ENCODE measurements at regions not wholly inside any gene's neighbourhood (a gene's known extent, or its start where the extent isn't known, plus 50 kb on each side); places are given as distances from the start of the nearest gene placed in this dataset.

- no peak overlapping the region for H3K27ac Mint-ChIP-seq (ENCODE audit: unreplicated experiment)
- H3K9me3 Mint-ChIP-seq (ENCODE audit: unreplicated experiment) = peaks cover 3% of the 10 kb centered on the region
- peaks cover 21% of the 10 kb centered on the region for H3K4me1 Mint-ChIP-seq (ENCODE audit: low read depth, unreplicated experiment)
- H2AFZ ChIP-seq (ENCODE audit: low read depth, low read length) = no peak overlapping the region
- no peak overlapping the region for H3K4me2 ChIP-seq (ENCODE audit: low read length)
- no peak overlapping the region for H3K9ac ChIP-seq (ENCODE audit: low read length)
- H3K36me3 Mint-ChIP-seq (ENCODE audit: low read depth, unreplicated experiment) = no peaks in the 10 kb centered on the region
- H3K4me1 ChIP-seq (ENCODE audit: insufficient read depth, low read length) = peaks cover 18% of the 10 kb centered on the region
- H3K36me3 ChIP-seq (ENCODE audit: insufficient read depth, low read length) = no peaks in the 10 kb centered on the region
- DNase-seq (ENCODE audit: low read depth) = peak; percentile 18
- no peak overlapping the region for H3K27ac ChIP-seq (ENCODE audit: low read depth, low read length)
- H3K9me3 ChIP-seq (ENCODE audit: insufficient read depth, low read depth, low read length) = no peaks in the 10 kb centered on the region
- no peaks in the 10 kb centered on the region for H3K27me3 ChIP-seq (ENCODE audit: insufficient read depth, low read length)
- H4K20me1 ChIP-seq (ENCODE audit: insufficient read depth, low read length) = no peaks in the 10 kb centered on the region
- TF ChIP-seq EZH2 (IDR thresholded peaks at IDR 0.05; ENCODE audit: insufficient read depth, low read length) = no peak
- no peaks in the 10 kb centered on the region for H3K27me3 Mint-ChIP-seq (ENCODE audit: low read depth, unreplicated experiment)
- no peak overlapping the region for H3K4me3 Mint-ChIP-seq (ENCODE audit: unreplicated experiment)
- H3K79me2 ChIP-seq (ENCODE audit: insufficient read depth, low read length) = no peaks in the 10 kb centered on the region
- H3K4me3 ChIP-seq (ENCODE audit: insufficient read depth, low read depth, low read length) = no peak overlapping the region
- no peak for FAIRE-seq
These were observed 128.5 kb upstream of the KCNK2 start for GRCh38 chr1:214953901-214954616.

DNA sequence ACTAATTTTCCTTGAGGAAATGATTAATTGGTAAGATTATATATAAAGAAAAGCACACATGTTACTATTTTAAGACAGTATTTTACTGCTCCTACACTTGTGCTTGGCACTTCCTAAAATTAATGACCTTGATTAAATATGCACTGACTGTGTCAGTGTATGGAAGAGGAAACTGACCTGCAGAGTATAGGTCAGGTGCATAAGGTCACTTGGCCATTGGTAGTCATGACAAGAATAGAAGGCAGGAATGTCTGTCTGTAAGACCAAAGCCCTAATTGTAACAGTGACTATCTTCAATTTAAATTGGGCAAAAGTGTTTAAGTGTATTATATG lies 128.0 kb upstream of the KCNK2 start:
- H3K36me3 ChIP-seq (ENCODE audit: insufficient read depth, low read length) = no peaks in the 10 kb centered on the region
- no peak overlapping the region for H3K27ac ChIP-seq (ENCODE audit: low read depth, low read length)
- H3K9ac ChIP-seq (ENCODE audit: low read length) = no peak overlapping the region
- H3K9me3 ChIP-seq (ENCODE audit: insufficient read depth, low read depth, low read length) = no peaks in the 10 kb centered on the region
- Mint-ChIP-seq H3K4me3 (ENCODE audit: unreplicated experiment) (no peak overlapping the region), H3K4me1 (ENCODE audit: low read depth, unreplicated experiment) (peaks cover 21% of the 10 kb centered on the region), H3K9me3 (ENCODE audit: unreplicated experiment) (peaks cover 4% of the 10 kb centered on the region), H3K27ac (ENCODE audit: unreplicated experiment) (no peak overlapping the region), H3K27me3 (ENCODE audit: low read depth, unreplicated experiment) (no peaks in the 10 kb centered on the region), H3K36me3 (ENCODE audit: low read depth, unreplicated experiment) (no peaks in the 10 kb centered on the region)
- TF ChIP-seq CTCF (IDR thresholded peaks at IDR 0.05; ENCODE audit: insufficient read depth, low read depth, low read length) = no peak
- no peak for TF ChIP-seq EZH2 (IDR thresholded peaks at IDR 0.05; ENCODE audit: insufficient read depth, low read length)
- H3K4me2 ChIP-seq (ENCODE audit: low read length) = no peak overlapping the region
- DNase-seq (ENCODE audit: low read depth) (no peak), FAIRE-seq (no peak)
- H3K4me3 ChIP-seq (ENCODE audit: insufficient read depth, low read depth, low read length) = no peak overlapping the region
- H4K20me1 ChIP-seq (ENCODE audit: insufficient read depth, low read length) = no peaks in the 10 kb centered on the region
- no peaks in the 10 kb centered on the region for H3K79me2 ChIP-seq (ENCODE audit: insufficient read depth, low read length)
- no peaks in the 10 kb centered on the region for H3K27me3 ChIP-seq (ENCODE audit: insufficient read depth, low read length)
- peaks cover 18% of the 10 kb centered on the region for H3K4me1 ChIP-seq (ENCODE audit: insufficient read depth, low read length)
- no peak overlapping the region for H2AFZ ChIP-seq (ENCODE audit: low read depth, low read length)

DNA sequence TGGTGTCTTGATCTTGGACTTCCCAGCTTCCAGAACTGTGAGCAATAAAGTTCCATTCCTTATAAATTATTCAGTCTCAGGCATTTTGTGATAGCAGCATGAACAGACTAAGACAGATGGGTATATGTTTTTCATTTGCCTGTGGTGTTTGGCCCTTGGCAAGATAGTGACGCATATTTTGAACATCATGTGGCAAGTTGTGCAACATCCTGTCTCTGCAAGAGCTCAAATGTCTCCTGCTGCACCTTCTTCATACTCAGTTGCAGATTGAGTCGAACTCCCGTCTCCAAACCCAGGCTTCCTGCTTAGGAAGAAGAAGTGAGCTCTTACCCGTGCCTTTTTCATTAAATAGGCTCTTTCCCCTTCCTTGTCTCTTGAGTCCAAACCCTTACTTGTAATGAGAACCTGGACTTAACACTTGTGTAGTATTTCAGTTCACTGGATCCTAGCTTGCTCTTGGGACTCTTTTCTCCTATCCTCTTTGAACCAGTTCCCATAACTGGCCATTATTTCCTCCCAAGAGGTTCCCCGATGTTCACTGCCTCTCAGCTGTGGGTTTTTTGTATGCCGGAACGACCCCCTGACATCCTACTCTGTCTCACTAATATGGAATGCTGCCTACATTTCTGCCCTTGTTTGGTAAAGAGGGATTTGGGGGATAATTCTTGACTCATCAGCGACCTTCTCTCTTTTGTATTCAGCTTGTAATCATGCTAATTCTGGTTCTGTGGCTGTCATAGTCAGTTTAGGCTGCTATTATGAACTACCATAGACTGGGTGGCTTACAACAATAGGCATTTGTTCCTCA lies 125.0 kb upstream of the KCNK2 start:
- peak overlapping the region; percentile 99 for H3K27ac Mint-ChIP-seq (ENCODE audit: unreplicated experiment)
- Histone ChIP-seq H3K4me1 (ENCODE audit: insufficient read depth, low read length) (peaks cover 18% of the 10 kb centered on the region), H3K4me2 (ENCODE audit: low read length) (peak overlapping the region; percentile 78), H3K27ac (ENCODE audit: low read depth, low read length) (peak overlapping the region; percentile 95), H3K27me3 (ENCODE audit: insufficient read depth, low read length) (no peaks in the 10 kb centered on the region), H3K9ac (ENCODE audit: low read length) (peak overlapping the region; percentile 72), H3K79me2 (ENCODE audit: insufficient read depth, low read length) (no peaks in the 10 kb centered on the region), H2AFZ (ENCODE audit: low read depth, low read length) (peak overlapping the region; percentile 18), H3K4me3 (ENCODE audit: insufficient read depth, low read depth, low read length) (peak overlapping the region; percentile 8), H3K9me3 (ENCODE audit: insufficient read depth, low read depth, low read length) (peaks cover 3% of the 10 kb centered on the region), H3K36me3 (ENCODE audit: insufficient read depth, low read length) (no peaks in the 10 kb centered on the region), H4K20me1 (ENCODE audit: insufficient read depth, low read length) (no peaks in the 10 kb centered on the region)
- TF ChIP-seq CTCF (IDR thresholded peaks at IDR 0.05; ENCODE audit: insufficient read depth, low read depth, low read length) = no peak
- no peak for TF ChIP-seq EZH2 (IDR thresholded peaks at IDR 0.05; ENCODE audit: insufficient read depth, low read length)
- no peaks in the 10 kb centered on the region for H3K27me3 Mint-ChIP-seq (ENCODE audit: low read depth, unreplicated experiment)
- DNase-seq (ENCODE audit: low read depth) = peak; percentile 100
- peak; percentile 100 for FAIRE-seq
- peaks cover 9% of the 10 kb centered on the region for H3K9me3 Mint-ChIP-seq (ENCODE audit: unreplicated experiment)
- peaks cover 21% of the 10 kb centered on the region for H3K4me1 Mint-ChIP-seq (ENCODE audit: low read depth, unreplicated experiment)
- H3K4me3 Mint-ChIP-seq (ENCODE audit: unreplicated experiment) = no peak overlapping the region
- no peaks in the 10 kb centered on the region for H3K36me3 Mint-ChIP-seq (ENCODE audit: low read depth, unreplicated experiment)

Data from astrocyte (in vitro differentiated cells and primary cell).